HepG2 (cell line): ENCODE measurements at regions not wholly inside any gene's neighbourhood (a gene's known extent, or its start where the extent isn't known, plus 50 kb on each side); places are given as distances from the start of the nearest gene placed in this dataset.

ENCODE experiments used
- ATAC-seq: fragments of 200-7000 bp; cut with Tn5 transposase; 3 replicates; pipeline ENCODE4 v1.9.1; 2020; ENCODE audit warnings: mild to moderate bottlenecking, moderate library complexity
- BruUV-seq: library from RNA; stranded (reverse); fragments of 400-500 nt; replicated peaks from 2 replicates; lab custom pipeline; 2021; lab: Mats Ljungman, UMichigan
- CTCF ChIA-PET: fragments of 300-600 bp; formaldehyde crosslinking; extraction: SDS; loops from one replicate; lab custom pipeline; 2021; ENCODE audit warnings: low total read pairs, inconsistent platforms, low intra/inter-chr PET ratio; lab: Yijun Ruan, JAX
- POLR2A ChIA-PET: fragments of 350-600 bp; sonication (Branson Sonifier 250); formaldehyde crosslinking; loops from one replicate; lab custom pipeline; 2020; ENCODE audit warnings: antibody characterized with exemption, inconsistent platforms; lab: Yijun Ruan, JAX
- DNase-seq: peaks from one replicate; pipeline ENCODE4 v3.0.0-alpha.2; 2015; ENCODE audit warnings: low spot score
- FAIRE-seq: peaks from 3 replicates; lab custom pipeline; 2011; peaks lifted over from hg19 to GRCh38; lab: Jason Lieb, UNC
- H2AFZ ChIP-seq: one replicate; pipeline ENCODE4 v1.6.1; 2011; ENCODE audit warnings: low read length, inconsistent platforms
- H3K27ac ChIP-seq: fragments of 300-600 bp; 3 replicates; pipeline ENCODE4 v1.8.0; 2011; ENCODE audit warnings: mixed run types, mild to moderate bottlenecking, mixed read lengths, low read length, inconsistent platforms; ENCODE audit not compliant: insufficient read depth; ENCODE audit errors: extremely low read length
- H3K27me3 ChIP-seq, 2 experiments: fragments of 200-600 bp in 1 of 2; 2 replicates in 1 of 2; 3 replicates in 1 of 2; pipeline versions ENCODE4 v1.6.0 to v1.8.0; 2011; ENCODE audit warnings: low read length in 2 of 2, mild to moderate bottlenecking in 2 of 2, moderate library complexity in 2 of 2, inconsistent platforms in 1 of 2; ENCODE audit not compliant: insufficient read depth in 2 of 2, control insufficient read depth in 1 of 2
- H3K36me3 ChIP-seq, 2 experiments: fragments of 200-600 bp in 1 of 2; replicated peaks in 1 of 2; 2 replicates in 1 of 2; 3 replicates in 1 of 2; pipeline versions ENCODE4 v1.5.1 to v1.8.0; 2011; ENCODE audit warnings: low read length in 2 of 2, inconsistent platforms in 1 of 2; ENCODE audit not compliant: insufficient read depth in 2 of 2, control insufficient read depth in 1 of 2
- H3K4me1 ChIP-seq: 2 replicates; pipeline ENCODE4 v1.5.1; 2012; ENCODE audit warnings: low read length, inconsistent platforms; ENCODE audit not compliant: insufficient read depth
- H3K4me2 ChIP-seq: 2 replicates; pipeline ENCODE4 v1.6.0; 2011; ENCODE audit warnings: low read depth, low read length, inconsistent platforms
- H3K4me3 ChIP-seq, 3 experiments: fragments of 200-600 bp in 1 of 3; sonication (generic), shearing (Covaris generic) in 1 of 3; replicated peaks in 1 of 3; 2 replicates each; pipeline ENCODE4 v1.5.1; 2011 to 2016; ENCODE audit warnings: low read length in 3 of 3, inconsistent platforms in 2 of 3, low read depth in 2 of 3, mild to moderate bottlenecking in 2 of 3, control low read depth in 1 of 3, mixed read lengths in 1 of 3; ENCODE audit not compliant: insufficient read depth in 1 of 3
- H3K79me2 ChIP-seq: one replicate; pipeline ENCODE4 v1.6.1; 2011; ENCODE audit warnings: low read length, inconsistent platforms; ENCODE audit not compliant: insufficient read depth
- H3K9ac ChIP-seq: 2 replicates; pipeline ENCODE4 v1.6.0; 2011; ENCODE audit warnings: mild to moderate bottlenecking, low read depth, low read length, inconsistent platforms; ENCODE audit not compliant: insufficient read depth
- H3K9me3 ChIP-seq: 2 replicates; pipeline ENCODE4 v1.5.1; 2012; ENCODE audit warnings: mild to moderate bottlenecking, low read length
- H4K20me1 ChIP-seq: 2 replicates; pipeline ENCODE4 v1.6.0; 2011; ENCODE audit warnings: inconsistent platforms, mild to moderate bottlenecking, low read length, moderate library complexity; ENCODE audit not compliant: insufficient read depth
- SKIL ChIP-seq: sonication (generic); formaldehyde crosslinking; IDR thresholded peaks from 2 replicates; pipeline ENCODE4 v1.8.0; 2022; ENCODE audit warnings: missing genetic modification reagents, mild to moderate bottlenecking, moderate library complexity, borderline replicate concordance
- ZUFSP ChIP-seq: sonication (generic); formaldehyde crosslinking; IDR thresholded peaks from 2 replicates; pipeline ENCODE4 v1.9.0; 2021; ENCODE audit warnings: missing genetic modification reagents, mild to moderate bottlenecking, borderline replicate concordance
- WGBS: methylation state at CpG from one replicate; pipeline ENCODE4 v1.1.6; 2017; ENCODE audit warnings: low lambda C conversion rate; 5-methylcytosine and 5-hydroxymethylcytosine counted together
- in situ Hi-C: cut with HindIII; loops from 2 replicates; pipeline ENCODE4 v1.10.0; 2017; ENCODE audit warnings: low pct_unique_long_range_greater_than_20kb; ENCODE audit not compliant: extremely low pct_ligation_motif_present
- intact Hi-C: fragments of 100-400 bp; cut with micrococcal nuclease; formaldehyde crosslinking; loops from one replicate; pipeline ENCODE4 v1.10.0; 2022; ENCODE audit not compliant: unreplicated experiment
- small RNA-seq, 3 experiments: library from RNA; depleted of rRNA; stranded (forward); fragments of <200 nt; gene quantifications; one replicate each; pipeline ENCODE3, GENCODE V24; 2012; ENCODE audit warnings: low read depth in 2 of 3, low replicate concordance in 1 of 3; ENCODE audit not compliant: insufficient read length in 3 of 3, insufficient read depth in 2 of 3

- BruUV-seq: no TSS peak
- CTCF ChIA-PET: no interaction called here
- TF ChIP-seq SKIL (CRISPR knock-in tag): no peak
- no peak for TF ChIP-seq ZUFSP
- Histone ChIP-seq H3K4me3 (no peak overlapping the region), H3K36me3 (no peaks in the 10 kb centered on the region), H3K79me2 (no peaks in the 10 kb centered on the region), H3K9me3 (no peaks in the 10 kb centered on the region), H3K4me1 (no peaks in the 10 kb centered on the region), H4K20me1 (no peaks in the 10 kb centered on the region), H3K4me2 (no peak overlapping the region), H2AFZ (no peak overlapping the region), H3K9ac (no peak overlapping the region), H3K27me3 (0 out of 5 replicates have a peak, but pooled peaks cover 0 to 4% of the 10 kb centered on the region in 2 experiments), H3K27ac (no peak overlapping the region)
- 63% methylated on average over 21 of the region's 21 CpGs for WGBS
- POLR2A ChIA-PET: no interaction called here
- intact Hi-C loops (no loop called here), in situ Hi-C loops (no loop called here)
- DNase-seq: no peak
- FAIRE-seq: no peak
- no peak for ATAC-seq
These were observed 148.2 kb downstream of the BMP7 start for GRCh38 chr20:57118107-57118769.

Small RNA genes lying in the stretch of these regions (small RNA-seq; reads per million reads assigned to genes)
- 0 reads per million in 3 experiments for gene RNU6-929P
